Sigmoid colon (tissue), 6 donors: ENCODE measurements at regions not wholly inside any gene's neighbourhood (a gene's known extent, or its start where the extent isn't known, plus 50 kb on each side); places are given as distances from the start of the nearest gene placed in this dataset.

ENCODE experiments used
- DNase-seq: peaks from one replicate; pipeline ENCODE4 v3.0.0-alpha.2; 2019
- H3K27ac ChIP-seq, 4 donors: fragments of 200-600 bp; sonication (generic); one replicate each; pipeline ENCODE4 v1.5.1; 2016 to 2019; ENCODE audit warnings: mild to moderate bottlenecking in 1 of 4
- H3K27me3 ChIP-seq, 3 donors: fragments of 200-600 bp; sonication (generic); one replicate each; pipeline ENCODE4 v1.5.1; 2019; ENCODE audit warnings: mild to moderate bottlenecking in 1 of 3
- H3K36me3 ChIP-seq, 4 donors: fragments of 200-600 bp; sonication (generic); one replicate each; pipeline ENCODE4 v1.5.1; 2016 to 2019
- H3K4me1 ChIP-seq, 4 donors: fragments of 200-600 bp; sonication (generic); one replicate each; pipeline ENCODE4 v1.5.1; 2017 to 2019
- H3K4me3 ChIP-seq, 4 donors: fragments of 200-600 bp; sonication (generic); one replicate each; pipeline ENCODE4 v1.5.1; 2017 to 2019; ENCODE audit warnings: mild to moderate bottlenecking in 2 of 4, moderate library complexity in 1 of 4
- H3K9me3 ChIP-seq, 4 donors: fragments of 200-600 bp in 3 of 4; sonication (generic) in 3 of 4; one replicate each; pipeline versions ENCODE4 v1.5.1 to v1.6.1; 2013 to 2019
- EP300 ChIP-seq, 4 donors: sonication (generic); formaldehyde crosslinking; IDR thresholded peaks; one replicate each; pipeline ENCODE4 v1.6.1; 2017; ENCODE audit warnings: antibody characterized with exemption in 4 of 4
- POLR2A ChIP-seq, 2 donors: fragments of 450-650 bp; IDR thresholded peaks; one replicate each; pipeline ENCODE4 v1.6.1; 2016; ENCODE audit warnings: antibody characterized with exemption in 2 of 2, mild to moderate bottlenecking in 2 of 2, moderate library complexity in 2 of 2
- POLR2AphosphoS5 ChIP-seq, 4 donors: sonication (generic); formaldehyde crosslinking; IDR thresholded peaks; one replicate each; pipeline ENCODE4 v1.6.1; 2017; ENCODE audit warnings: antibody characterized with exemption in 4 of 4
- WGBS, 2 donors: extraction: QIAGEN DNeasy Blood & Tissue Kit; methylation state at CpG; one replicate each; pipeline ENCODE4 v1.1.7; 2013; 5-methylcytosine and 5-hydroxymethylcytosine counted together
- intact Hi-C: fragments of 100-400 bp; cut with DNase I; formaldehyde crosslinking; loops from one replicate; pipeline ENCODE4 v1.15.1; 2023
- TF ChIP-seq, protein P1 (sequence below), 4 experiments: fragments of 450-650 bp in 3 of 4; fragments of 200-600 bp in 1 of 4; IDR thresholded peaks; one replicate each; pipeline ENCODE4 v1.5.1; 2016 to 2019; ENCODE audit warnings: antibody characterized with exemption in 4 of 4, mild to moderate bottlenecking in 3 of 4, moderate library complexity in 2 of 4
- donor health status: healthy with polysubstance abuse.
- donor health status: healthy.

DNA sequence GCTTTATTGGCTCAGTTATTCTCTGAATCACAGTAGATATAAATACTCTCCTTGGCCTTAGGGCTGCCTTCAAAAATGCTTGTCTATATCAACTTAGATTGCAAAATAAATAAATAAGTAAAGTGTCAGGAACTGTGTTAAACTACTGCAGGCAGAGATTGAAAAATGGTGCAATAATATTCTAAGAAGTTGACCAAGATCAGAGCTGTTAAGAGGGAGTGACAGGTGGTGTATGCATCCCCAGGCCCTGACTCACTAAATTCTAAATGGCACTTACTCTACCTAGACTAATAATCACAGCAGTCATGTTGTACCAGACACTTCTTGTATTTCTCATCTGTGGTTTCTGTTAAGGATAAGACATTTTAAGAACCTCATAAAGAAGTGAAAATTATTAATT, 235.1 kb upstream of the SPOCK3 start:
- no peak for DNase-seq
- intact Hi-C loops: no loop called here
- Histone ChIP-seq H3K9me3 (no peaks in the 10 kb centered on the region), H3K36me3 (no peaks in the 10 kb centered on the region), H3K27me3 (no peaks in the 10 kb centered on the region), H3K4me1 (no peaks in the 10 kb centered on the region), H3K27ac (no peak overlapping the region), H3K4me3 (no peak overlapping the region)
- TF ChIP-seq POLR2A (IDR thresholded peaks at IDR 0.05): no peak
- no peak for TF ChIP-seq EP300 (IDR thresholded peaks at IDR 0.05)
- no peak for TF ChIP-seq POLR2AphosphoS5 (IDR thresholded peaks at IDR 0.05)
- TF ChIP-seq, protein P1, sequence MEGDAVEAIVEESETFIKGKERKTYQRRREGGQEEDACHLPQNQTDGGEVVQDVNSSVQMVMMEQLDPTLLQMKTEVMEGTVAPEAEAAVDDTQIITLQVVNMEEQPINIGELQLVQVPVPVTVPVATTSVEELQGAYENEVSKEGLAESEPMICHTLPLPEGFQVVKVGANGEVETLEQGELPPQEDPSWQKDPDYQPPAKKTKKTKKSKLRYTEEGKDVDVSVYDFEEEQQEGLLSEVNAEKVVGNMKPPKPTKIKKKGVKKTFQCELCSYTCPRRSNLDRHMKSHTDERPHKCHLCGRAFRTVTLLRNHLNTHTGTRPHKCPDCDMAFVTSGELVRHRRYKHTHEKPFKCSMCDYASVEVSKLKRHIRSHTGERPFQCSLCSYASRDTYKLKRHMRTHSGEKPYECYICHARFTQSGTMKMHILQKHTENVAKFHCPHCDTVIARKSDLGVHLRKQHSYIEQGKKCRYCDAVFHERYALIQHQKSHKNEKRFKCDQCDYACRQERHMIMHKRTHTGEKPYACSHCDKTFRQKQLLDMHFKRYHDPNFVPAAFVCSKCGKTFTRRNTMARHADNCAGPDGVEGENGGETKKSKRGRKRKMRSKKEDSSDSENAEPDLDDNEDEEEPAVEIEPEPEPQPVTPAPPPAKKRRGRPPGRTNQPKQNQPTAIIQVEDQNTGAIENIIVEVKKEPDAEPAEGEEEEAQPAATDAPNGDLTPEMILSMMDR (IDR thresholded peaks at IDR 0.05): no peak

- no peak for DNase-seq
- no peaks in the 10 kb centered on the region for H3K9me3 ChIP-seq
- no peak overlapping the region for H3K27ac ChIP-seq
- H3K36me3 ChIP-seq: no peaks in the 10 kb centered on the region
- WGBS, 2 donors: 74 to 86% methylated on average over 1 of the region's 1 CpG
- no peaks in the 10 kb centered on the region for H3K27me3 ChIP-seq
- intact Hi-C loops: no loop called here
- TF ChIP-seq, protein P1 (IDR thresholded peaks at IDR 0.05): no peak
- no peak for TF ChIP-seq EP300 (IDR thresholded peaks at IDR 0.05)
- H3K4me3 ChIP-seq: no peak overlapping the region
- H3K4me1 ChIP-seq: no peaks in the 10 kb centered on the region
Observed at GRCh38 chr4:167475951-167476350, 241.7 kb upstream of the SPOCK3 start.

DNA sequence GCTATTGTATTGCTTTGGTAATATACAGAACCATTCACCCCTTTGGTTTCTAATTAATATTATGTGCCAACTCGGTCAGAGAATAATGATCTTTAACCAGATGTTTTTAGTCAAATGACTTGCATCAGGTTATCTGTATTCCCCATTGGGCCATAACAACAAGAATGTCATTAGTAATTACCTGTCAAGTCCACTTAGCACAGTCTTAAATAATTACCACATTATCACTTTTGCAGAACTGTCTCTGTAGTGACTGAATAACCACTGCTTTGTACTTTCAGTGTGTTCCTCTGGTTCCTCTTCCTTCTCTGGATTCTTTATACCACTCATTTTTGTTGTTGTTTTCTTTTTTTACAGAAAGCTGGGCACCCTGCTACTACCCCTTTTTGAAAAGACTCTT, 257.7 kb upstream of the SPOCK3 start:
- no peak overlapping the region for H3K27ac ChIP-seq
- TF ChIP-seq POLR2A (IDR thresholded peaks at IDR 0.05): no peak
- no peak for TF ChIP-seq POLR2AphosphoS5 (IDR thresholded peaks at IDR 0.05)
- no peak for TF ChIP-seq EP300 (IDR thresholded peaks at IDR 0.05)
- TF ChIP-seq, protein P1 (IDR thresholded peaks at IDR 0.05): no peak
- intact Hi-C loops: no loop called here

DNA sequence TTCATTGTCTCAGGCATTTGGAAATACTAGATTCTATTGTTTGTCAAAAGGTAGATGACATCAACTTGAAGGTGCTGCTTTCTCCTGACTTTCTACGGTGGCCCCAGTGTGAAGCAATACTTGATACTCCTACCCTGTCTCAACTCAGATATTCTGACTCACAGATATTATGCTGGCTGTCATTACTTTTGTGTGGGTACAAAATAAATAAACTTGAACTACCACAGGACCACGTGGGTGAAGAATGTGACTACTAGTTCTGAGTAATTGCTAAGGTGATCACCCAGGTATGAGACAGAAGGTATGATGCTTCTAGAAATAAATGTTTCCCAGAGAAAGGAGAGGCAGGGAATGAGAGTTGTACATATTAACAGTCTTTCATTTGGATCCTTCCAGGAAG, 275.3 kb upstream of the SPOCK3 start:
- DNase-seq: no peak
- WGBS, 2 donors: 69 to 82% methylated on average over 2 of the region's 2 CpGs
- TF ChIP-seq POLR2A (IDR thresholded peaks at IDR 0.05) (no peak), POLR2AphosphoS5 (IDR thresholded peaks at IDR 0.05) (no peak)
- Histone ChIP-seq H3K36me3 (no peaks in the 10 kb centered on the region), H3K9me3 (no peaks in the 10 kb centered on the region), H3K27ac (no peak overlapping the region), H3K4me3 (no peak overlapping the region), H3K4me1 (no peaks in the 10 kb centered on the region), H3K27me3 (no peaks in the 10 kb centered on the region)
- intact Hi-C loops: no loop called here

More for the DNA sequence above, 257.7 kb upstream of the SPOCK3 start:
- no peaks in the 10 kb centered on the region for H3K9me3 ChIP-seq
- DNase-seq: no peak
- no peaks in the 10 kb centered on the region for H3K4me1 ChIP-seq
- no peaks in the 10 kb centered on the region for H3K36me3 ChIP-seq
- H3K4me3 ChIP-seq: no peak overlapping the region
- WGBS, 2 donors: 44% methylated on average over 1 of the region's 1 CpG
- H3K27me3 ChIP-seq: no peaks in the 10 kb centered on the region

- TF ChIP-seq, protein P1 (IDR thresholded peaks at IDR 0.05): no peak
- TF ChIP-seq POLR2A (IDR thresholded peaks at IDR 0.05) (no peak), POLR2AphosphoS5 (IDR thresholded peaks at IDR 0.05) (no peak), EP300 (IDR thresholded peaks at IDR 0.05) (no peak)
- Histone ChIP-seq H3K27me3 (no peaks in the 10 kb centered on the region), H3K9me3 (no peaks in the 10 kb centered on the region), H3K27ac (no peak overlapping the region), H3K4me3 (no peak overlapping the region), H3K36me3 (no peaks in the 10 kb centered on the region), H3K4me1 (no peaks in the 10 kb centered on the region)
- DNase-seq: no peak
- 76 to 89% methylated on average over 2 of the region's 2 CpGs for WGBS, 2 donors
- intact Hi-C loops: no loop called here
Observed at GRCh38 chr4:167524091-167524490, 289.8 kb upstream of the SPOCK3 start.
